IMR-90 (cell line): ENCODE measurements at regions not wholly inside any gene's neighbourhood (a gene's known extent, or its start where the extent isn't known, plus 50 kb on each side); places are given as distances from the start of the nearest gene placed in this dataset.

ENCODE experiments used
- ATAC-seq: fragments of 200-7000 bp; cut with Tn5 transposase; 2 replicates; pipeline ENCODE4 v1.9.1; 2020; ENCODE audit warnings: low read depth, mild to moderate bottlenecking, moderate library complexity
- BruUV-seq: library from RNA; stranded (reverse); fragments of 400-500 nt; replicated peaks from 2 replicates; lab custom pipeline; 2021; lab: Mats Ljungman, UMichigan
- CTCF ChIA-PET: fragments of 300-600 bp; formaldehyde crosslinking; extraction: SDS; loops from one replicate; lab custom pipeline; 2021; ENCODE audit warnings: antibody characterized with exemption; lab: Yijun Ruan, JAX
- POLR2A ChIA-PET: fragments of 300-600 bp; sonication (Branson Sonifier 250); formaldehyde crosslinking; loops from one replicate; lab custom pipeline; 2022; ENCODE audit warnings: antibody characterized with exemption; ENCODE audit not compliant: unreplicated experiment; lab: Charles Lee
- DNase-seq: peaks from one replicate; pipeline ENCODE4 v3.0.0; 2013
- H2AFZ ChIP-seq: replicated peaks from 2 replicates; pipeline ENCODE3; 2013; ENCODE audit warnings: low read length, mild to moderate bottlenecking; ENCODE audit not compliant: poor library complexity
- H2AK5ac ChIP-seq: 2 replicates; pipeline ENCODE4 v1.6.1; 2013; ENCODE audit warnings: low read depth, low read length, inconsistent platforms
- H2AK9ac ChIP-seq: replicated peaks from 2 replicates; pipeline ENCODE3; 2013; ENCODE audit warnings: mild to moderate bottlenecking, low read depth, low read length, moderate library complexity; ENCODE audit not compliant: poor library complexity
- H2BK120ac ChIP-seq: 2 replicates; pipeline ENCODE4 v1.6.1; 2013; ENCODE audit warnings: low read depth, low read length, inconsistent platforms
- H2BK15ac ChIP-seq: 3 replicates; pipeline ENCODE4 v1.6.1; 2013; ENCODE audit warnings: low read depth, low read length, inconsistent platforms
- H2BK20ac ChIP-seq: 2 replicates; pipeline ENCODE4 v1.6.1; 2013; ENCODE audit warnings: low read depth, mild to moderate bottlenecking, inconsistent platforms, low read length, moderate library complexity
- H2BK5ac ChIP-seq: 2 replicates; pipeline ENCODE4 v1.6.1; 2013; ENCODE audit warnings: mild to moderate bottlenecking, low read depth, low read length, inconsistent platforms; ENCODE audit not compliant: poor library complexity, severe bottlenecking
- H3K14ac ChIP-seq: replicated peaks from 2 replicates; pipeline ENCODE4 v1.6.1; 2013; ENCODE audit warnings: low read depth, low read length, inconsistent platforms
- H3K18ac ChIP-seq: 2 replicates; pipeline ENCODE4 v1.6.1; 2013; ENCODE audit warnings: low read depth, low read length, control low read depth
- H3K23ac ChIP-seq: 2 replicates; pipeline ENCODE4 v1.6.1; 2013; ENCODE audit warnings: low read depth, low read length, inconsistent platforms
- H3K27ac ChIP-seq: 2 replicates; pipeline ENCODE4 v1.5.1; 2013; ENCODE audit warnings: mild to moderate bottlenecking, control low read depth, low read length; ENCODE audit not compliant: insufficient read depth
- H3K27me3 ChIP-seq: 2 replicates; pipeline ENCODE4 v1.6.1; 2013; ENCODE audit warnings: low read length; ENCODE audit not compliant: control insufficient read depth, insufficient read depth
- H3K36me3 ChIP-seq: 2 replicates; pipeline ENCODE4 v1.6.1; 2013; ENCODE audit warnings: low read length, mixed read lengths; ENCODE audit not compliant: control insufficient read depth, insufficient read depth
- H3K4ac ChIP-seq: 2 replicates; pipeline ENCODE4 v1.6.1; 2013; ENCODE audit warnings: low read depth, low read length, inconsistent platforms
- H3K4me1 ChIP-seq: 2 replicates; pipeline ENCODE4 v1.6.1; 2013; ENCODE audit warnings: low read length, mixed read lengths; ENCODE audit not compliant: control insufficient read depth, insufficient read depth
- H3K4me2 ChIP-seq: 2 replicates; pipeline ENCODE4 v1.6.1; 2013; ENCODE audit warnings: low read depth, mild to moderate bottlenecking, control low read depth, low read length, moderate library complexity
- H3K4me3 ChIP-seq: 2 replicates; pipeline ENCODE4 v1.5.1; 2013; ENCODE audit warnings: low read depth, mild to moderate bottlenecking, control low read depth, low read length, moderate library complexity; ENCODE audit not compliant: insufficient read depth
- H3K56ac ChIP-seq: 2 replicates; pipeline ENCODE4 v1.6.1; 2013; ENCODE audit warnings: low read length, inconsistent platforms; ENCODE audit not compliant: insufficient read depth; ENCODE audit errors: extremely low read depth
- H3K79me1 ChIP-seq, 2 experiments: 2 replicates each; pipeline ENCODE4 v1.6.1; 2013; ENCODE audit warnings: low read length in 2 of 2, inconsistent platforms in 1 of 2, low read depth in 1 of 2
- H3K9ac ChIP-seq: 2 replicates; pipeline ENCODE4 v1.6.1; 2013; ENCODE audit warnings: low read depth, low read length, control low read depth
- H3K9me1 ChIP-seq: 2 replicates; pipeline ENCODE4 v1.6.1; 2013; ENCODE audit warnings: low read length, inconsistent platforms; ENCODE audit not compliant: insufficient read depth
- H3K9me3 ChIP-seq: 2 replicates; pipeline ENCODE4 v1.6.1; 2013; ENCODE audit warnings: low read length; ENCODE audit not compliant: control insufficient read depth, insufficient read depth
- H4K20me1 ChIP-seq: 2 replicates; pipeline ENCODE4 v1.6.1; 2013; ENCODE audit warnings: low read length, inconsistent platforms; ENCODE audit not compliant: insufficient read depth
- H4K5ac ChIP-seq: 2 replicates; pipeline ENCODE4 v1.6.1; 2013; ENCODE audit warnings: mild to moderate bottlenecking, low read depth, low read length, control low read depth
- H4K8ac ChIP-seq, 2 experiments: 2 replicates each; pipeline ENCODE4 v1.6.1; 2013; ENCODE audit warnings: low read depth in 2 of 2, low read length in 2 of 2, control low read depth in 1 of 2, inconsistent platforms in 1 of 2
- H4K91ac ChIP-seq: 2 replicates; pipeline ENCODE4 v1.6.1; 2013; ENCODE audit warnings: low read depth, low read length, inconsistent platforms; ENCODE audit not compliant: insufficient read depth
- FOS ChIP-seq: fragments of 150-350 bp; IDR thresholded peaks from 2 replicates; pipeline ENCODE4 v1.6.1; 2016; ENCODE audit warnings: low read depth, low read length
- MAFK ChIP-seq: IDR thresholded peaks from 2 replicates; pipeline ENCODE4 v1.6.1; 2012; ENCODE audit warnings: low read depth, low read length, improper control_type of control experiment
- MAZ ChIP-seq: IDR thresholded peaks from 2 replicates; pipeline ENCODE4 v1.6.1; 2012; ENCODE audit warnings: low read depth, mild to moderate bottlenecking, low read length, improper control_type of control experiment, moderate library complexity, borderline replicate concordance
- RAD21 ChIP-seq: IDR thresholded peaks from 2 replicates; pipeline ENCODE4 v1.6.1; 2012; ENCODE audit warnings: low read length, improper control_type of control experiment
- RCOR1 ChIP-seq: IDR thresholded peaks from 2 replicates; pipeline ENCODE4 v1.6.1; 2012; ENCODE audit warnings: mild to moderate bottlenecking, low read length, improper control_type of control experiment; ENCODE audit not compliant: insufficient replicate concordance
- WGBS, 2 experiments: methylation state at CpG; one replicate each; pipeline versions ENCODE4 v1.1.5 to v1.1.7; 2013; ENCODE audit warnings: missing lambda C conversion rate in 2 of 2; ENCODE audit not compliant: insufficient read length in 1 of 2; ENCODE audit errors: extremely low coverage in 2 of 2; 5-methylcytosine and 5-hydroxymethylcytosine counted together
- dilution Hi-C: fragments of 300-500 bp; cut with HindIII; formaldehyde crosslinking; loops from one replicate; pipeline ENCODE4 v1.14.3; 2018; ENCODE audit warnings: low sequenced_read_pairs; ENCODE audit not compliant: unreplicated experiment
- in situ Hi-C: fragments of 300-500 bp; cut with MboI; formaldehyde crosslinking; loops from 3 replicates; pipeline ENCODE4 v1.14.3; 2019; ENCODE audit warnings: low sequenced_read_pairs, inconsistent platforms, mixed read lengths
- intact Hi-C: fragments of 100-400 bp; cut with micrococcal nuclease; formaldehyde crosslinking; loops from 2 replicates; pipeline ENCODE4 v1.10.0; 2022
- TF ChIP-seq, protein P1 (sequence below): conservative IDR thresholded peaks from 2 replicates; pipeline ENCODE4 v1.5.1; 2012; ENCODE audit warnings: mild to moderate bottlenecking, low read depth, low read length, improper control_type of control experiment
- TF ChIP-seq, protein P2 (sequence below): fragments of 150-350 bp; IDR thresholded peaks from 2 replicates; pipeline ENCODE4 v1.6.1; 2017; ENCODE audit warnings: mild to moderate bottlenecking, antibody characterized with exemption, low read length, low read depth

DNA sequence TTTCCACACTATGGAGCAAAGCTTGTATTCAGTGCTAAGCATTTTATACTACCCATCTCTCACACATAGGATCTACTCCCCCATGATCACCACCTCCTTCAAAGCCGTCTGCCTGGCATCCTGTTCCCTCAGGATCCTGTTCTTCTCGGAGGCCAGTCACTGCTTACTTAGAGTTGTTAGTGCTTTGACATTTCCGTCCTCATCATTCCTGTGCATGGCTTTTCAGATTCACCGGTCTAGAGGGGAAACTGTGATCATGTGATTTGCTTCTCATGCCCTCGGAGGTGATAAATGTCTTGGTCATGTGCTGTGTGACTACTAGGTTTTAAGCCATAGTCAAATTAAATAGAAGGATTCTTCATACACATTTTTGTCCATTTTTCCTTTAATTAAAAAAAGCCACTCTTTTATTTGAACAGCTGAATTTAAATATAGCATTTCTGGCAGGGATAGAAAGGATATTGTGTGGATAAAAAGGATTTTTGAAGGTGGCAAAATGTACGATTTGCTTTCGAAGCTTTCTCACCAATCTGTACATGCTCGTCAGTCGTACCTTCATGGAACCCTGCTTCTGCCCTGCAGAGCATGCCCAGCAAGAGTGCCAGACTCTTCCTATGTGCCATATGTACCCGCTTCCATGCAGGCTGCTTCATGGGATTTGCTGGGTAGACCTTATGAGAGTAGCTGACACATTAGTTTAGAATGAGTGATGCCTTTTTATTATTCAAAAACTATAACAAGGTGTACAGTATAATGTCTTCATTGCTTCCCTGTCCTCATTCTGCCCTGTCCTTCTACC lies 53.3 kb downstream of the BMAL2 start:
- CTCF ChIA-PET, result no interaction called here
- intact Hi-C loops, result loop anchor here (2.0 kb wide), 1 partner anchor 55 kb away; no protein-coding TSS in a partner anchor
- H3K9ac ChIP-seq, result no peak overlapping the region
- no peak overlapping the region for H2AK5ac ChIP-seq
- ATAC-seq (no peak), DNase-seq (no peak)
- no peak overlapping the region for H3K4me3 ChIP-seq
- no peak overlapping the region for H4K91ac ChIP-seq
- peaks cover 1% of the 10 kb centered on the region; the same call in 1 of the 2 replicates for H3K4me1 ChIP-seq
- no peak overlapping the region for H3K56ac ChIP-seq
- H3K4me2 ChIP-seq, result no peak overlapping the region
- WGBS, 2 experiments, result 95% methylated on average over 4 of the region's 10 CpGs; no CpG with 5 or more reads in 1 of the 2 experiments
- no peak for TF ChIP-seq FOS
- TF ChIP-seq, protein P1, sequence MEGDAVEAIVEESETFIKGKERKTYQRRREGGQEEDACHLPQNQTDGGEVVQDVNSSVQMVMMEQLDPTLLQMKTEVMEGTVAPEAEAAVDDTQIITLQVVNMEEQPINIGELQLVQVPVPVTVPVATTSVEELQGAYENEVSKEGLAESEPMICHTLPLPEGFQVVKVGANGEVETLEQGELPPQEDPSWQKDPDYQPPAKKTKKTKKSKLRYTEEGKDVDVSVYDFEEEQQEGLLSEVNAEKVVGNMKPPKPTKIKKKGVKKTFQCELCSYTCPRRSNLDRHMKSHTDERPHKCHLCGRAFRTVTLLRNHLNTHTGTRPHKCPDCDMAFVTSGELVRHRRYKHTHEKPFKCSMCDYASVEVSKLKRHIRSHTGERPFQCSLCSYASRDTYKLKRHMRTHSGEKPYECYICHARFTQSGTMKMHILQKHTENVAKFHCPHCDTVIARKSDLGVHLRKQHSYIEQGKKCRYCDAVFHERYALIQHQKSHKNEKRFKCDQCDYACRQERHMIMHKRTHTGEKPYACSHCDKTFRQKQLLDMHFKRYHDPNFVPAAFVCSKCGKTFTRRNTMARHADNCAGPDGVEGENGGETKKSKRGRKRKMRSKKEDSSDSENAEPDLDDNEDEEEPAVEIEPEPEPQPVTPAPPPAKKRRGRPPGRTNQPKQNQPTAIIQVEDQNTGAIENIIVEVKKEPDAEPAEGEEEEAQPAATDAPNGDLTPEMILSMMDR, result no peak
- TF ChIP-seq MAZ, result no peak
- no peak for TF ChIP-seq RAD21
- TF ChIP-seq RCOR1, result no peak
- TF ChIP-seq, protein P2, sequence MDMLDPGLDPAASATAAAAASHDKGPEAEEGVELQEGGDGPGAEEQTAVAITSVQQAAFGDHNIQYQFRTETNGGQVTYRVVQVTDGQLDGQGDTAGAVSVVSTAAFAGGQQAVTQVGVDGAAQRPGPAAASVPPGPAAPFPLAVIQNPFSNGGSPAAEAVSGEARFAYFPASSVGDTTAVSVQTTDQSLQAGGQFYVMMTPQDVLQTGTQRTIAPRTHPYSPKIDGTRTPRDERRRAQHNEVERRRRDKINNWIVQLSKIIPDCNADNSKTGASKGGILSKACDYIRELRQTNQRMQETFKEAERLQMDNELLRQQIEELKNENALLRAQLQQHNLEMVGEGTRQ, result no peak
- TF ChIP-seq MAFK, result no peak
- no peak overlapping the region for H3K23ac ChIP-seq
- no peak overlapping the region for H2BK5ac ChIP-seq
- in situ Hi-C loops, result no loop called here
- no peak overlapping the region for H2BK20ac ChIP-seq
- no peaks in the 10 kb centered on the region for H3K36me3 ChIP-seq
- no peak overlapping the region for H2BK120ac ChIP-seq
- H2AK9ac ChIP-seq, result no peak overlapping the region
- H3K18ac ChIP-seq, result no peak overlapping the region
- dilution Hi-C loops, result no loop called here
- no peak overlapping the region for H3K27ac ChIP-seq
- H3K9me1 ChIP-seq, result peaks cover 9% of the 10 kb centered on the region; the same call in 1 of the 2 replicates
- POLR2A ChIA-PET, result interaction anchor here (0.6 kb wide), 1 partner anchor 47 kb away, joined by 3 read pairs; no protein-coding TSS in a partner anchor
- no peak overlapping the region for H3K4ac ChIP-seq
- no TSS peak for BruUV-seq
- no peak overlapping the region for H4K5ac ChIP-seq
- no peak overlapping the region for H2AFZ ChIP-seq
- peaks cover 0 to 14% of the 10 kb centered on the region in 2 experiments; a peak in 2 of 4 replicates for H3K79me1 ChIP-seq
- H4K20me1 ChIP-seq, result no peaks in the 10 kb centered on the region
- H3K9me3 ChIP-seq, result no peaks in the 10 kb centered on the region
- H4K8ac ChIP-seq, result no peak overlapping the region
- no peak overlapping the region for H2BK15ac ChIP-seq
- H3K14ac ChIP-seq, result no peak overlapping the region
- no peaks in the 10 kb centered on the region for H3K27me3 ChIP-seq
